ENCODE measurements at regions not wholly inside any gene's neighbourhood (a gene's known extent, or its start where the extent isn't known, plus 50 kb on each side); places are given as distances from the start of the nearest gene placed in this dataset.

DNA sequence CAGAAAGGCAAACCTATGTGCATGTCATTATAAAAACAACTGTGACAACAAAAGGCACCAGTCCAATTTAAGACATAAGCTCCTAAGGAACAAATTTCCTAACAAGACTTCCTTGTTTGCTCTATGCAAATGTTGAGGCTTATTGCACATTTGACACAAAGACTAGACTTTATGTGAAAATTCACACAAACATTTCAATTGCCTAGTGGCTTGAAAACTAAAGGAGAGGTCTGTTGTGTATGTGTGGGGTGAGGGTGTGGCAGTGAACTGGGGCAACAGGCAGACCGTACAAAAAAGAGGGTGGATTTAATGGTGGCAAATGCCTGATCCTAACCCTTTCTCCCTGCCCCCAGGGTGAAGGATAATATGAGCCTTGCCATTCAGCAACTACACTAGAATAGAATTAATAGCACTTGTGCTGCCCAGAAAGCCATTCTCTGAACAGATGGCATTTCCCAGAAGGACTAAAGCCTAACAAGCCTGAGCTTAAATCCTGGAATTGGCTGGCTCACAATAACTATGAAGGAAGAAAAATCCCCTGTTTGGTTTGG lies 73.9 kb downstream of the GLUL start:
- TF ChIP-seq POLR2A (IDR thresholded peaks at IDR 0.05) = no peak
- TF ChIP-seq EP300 (IDR thresholded peaks at IDR 0.05) = no peak
- TF ChIP-seq CTCF (IDR thresholded peaks at IDR 0.05) = no peak

All from upper lobe of left lung (tissue), 4 donors.